GM12874 (cell line): ENCODE measurements at regions not wholly inside any gene's neighbourhood (a gene's known extent, or its start where the extent isn't known, plus 50 kb on each side); places are given as distances from the start of the nearest gene placed in this dataset.

Source experiments
- CTCF ChIP-seq: IDR thresholded peaks from 2 replicates; pipeline ENCODE4 v1.5.1; 2011; ENCODE audit warnings: low read depth, mild to moderate bottlenecking, control low read depth, low read length, moderate library complexity; ENCODE audit not compliant: insufficient read depth

GRCh38 chr14:104247336-104248202 is 109.2 kb downstream of the KIF26A start:
- no peak for TF ChIP-seq CTCF

- TF ChIP-seq CTCF = no peak
These were observed 110.0 kb downstream of the KIF26A start for GRCh38 chr14:104248203-104249055.

- TF ChIP-seq CTCF = no peak
These were observed 110.7 kb downstream of the KIF26A start for GRCh38 chr14:104249089-104249488.

GRCh38 chr14:104249706-104250105 is 111.3 kb downstream of the KIF26A start:
- no peak for TF ChIP-seq CTCF

- TF ChIP-seq CTCF = no peak
These were observed 111.8 kb downstream of the KIF26A start for GRCh38 chr14:104250175-104250574.

- no peak for TF ChIP-seq CTCF
These were observed 114.1 kb downstream of the KIF26A start for GRCh38 chr14:104252256-104253215.
